HCT116 (cell line): ENCODE measurements at regions not wholly inside any gene's neighbourhood (a gene's known extent, or its start where the extent isn't known, plus 50 kb on each side); places are given as distances from the start of the nearest gene placed in this dataset.

ENCODE experiments used
- ATAC-seq: fragments of 200-7000 bp; cut with Tn5 transposase; 2 replicates; pipeline ENCODE4 v1.9.1; 2020; ENCODE audit warnings: mild to moderate bottlenecking, moderate library complexity
- BruUV-seq: library from RNA; stranded (reverse); fragments of 400-500 nt; replicated peaks from 2 replicates; lab custom pipeline; 2021; lab: Mats Ljungman, UMichigan
- CTCF ChIA-PET: fragments of 300-600 bp; sonication (Branson Sonifier 250); formaldehyde crosslinking; loops from one replicate; lab custom pipeline; 2021; ENCODE audit warnings: antibody characterized with exemption; lab: Charles Lee
- POLR2A ChIA-PET: fragments of 300-600, 350-600 bp; sonication (Branson Sonifier 250); formaldehyde crosslinking; loops from one replicate; lab custom pipeline; 2021; ENCODE audit warnings: antibody characterized with exemption; lab: Charles Lee
- RAD21 ChIA-PET, 2 experiments: fragments of 300-600 bp; sonication (Branson Sonifier 250); formaldehyde crosslinking; loops; one replicate each; lab custom pipeline; 2023; ENCODE audit warnings: low total read pairs in 2 of 2; ENCODE audit not compliant: uncharacterized antibody in 2 of 2, unreplicated experiment in 2 of 2, low non-redundant PET in 1 of 2; lab: Charles Lee
- DNase-seq: peaks from one replicate; pipeline ENCODE4 v3.0.0-alpha.2; 2010; ENCODE audit warnings: low read depth, low spot score
- H2AFZ ChIP-seq: fragments of 200-600 bp; shearing (Covaris generic), sonication (generic); 2 replicates; pipeline ENCODE4 v1.6.1; 2017; ENCODE audit warnings: low read depth, mixed run types, mixed read lengths, antibody characterized with exemption, low read length; ENCODE audit not compliant: poor library complexity, severe bottlenecking
- H3K27ac ChIP-seq: 2 replicates; pipeline ENCODE4 v1.5.1; 2012; ENCODE audit warnings: low read depth, low read length
- H3K27me3 ChIP-seq: fragments of 200-600 bp; sonication (generic); 2 replicates; pipeline ENCODE4 v1.6.1; 2016; ENCODE audit warnings: mixed run types, low read length, mixed read lengths; ENCODE audit not compliant: insufficient read depth
- H3K36me3 ChIP-seq, 2 experiments: fragments of 200-500 bp in 1 of 2; fragments of 200-600 bp in 1 of 2; sonication (Bioruptor generic) in 1 of 2; sonication (generic) in 1 of 2; 2 replicates each; pipeline versions ENCODE4 v1.5.1 to v1.6.1; 2014 to 2016; ENCODE audit warnings: low read length in 2 of 2, inconsistent platforms in 1 of 2, mixed read lengths in 1 of 2, mixed run types in 1 of 2; ENCODE audit not compliant: insufficient read depth in 2 of 2, control insufficient read depth in 1 of 2
- H3K4me1 ChIP-seq, 2 experiments: fragments of 200-600 bp in 1 of 2; sonication (generic) in 1 of 2; 2 replicates each; pipeline versions ENCODE4 v1.5.1 to v1.6.1; 2012 to 2017; ENCODE audit warnings: low read length in 2 of 2, inconsistent platforms in 1 of 2, mild to moderate bottlenecking in 1 of 2, mixed read lengths in 1 of 2, mixed run types in 1 of 2, moderate library complexity in 1 of 2; ENCODE audit not compliant: insufficient read depth in 2 of 2, control insufficient read depth in 1 of 2
- H3K4me2 ChIP-seq: fragments of 200-600 bp; sonication (generic); 2 replicates; pipeline ENCODE4 v1.6.1; 2017; ENCODE audit warnings: mixed run types, low read length, mixed read lengths
- H3K4me3 ChIP-seq, 2 experiments: fragments of 200-600 bp in 1 of 2; sonication (generic) in 1 of 2; replicated peaks in 1 of 2; 2 replicates each; pipeline ENCODE4 v1.5.1; 2011 to 2016; ENCODE audit warnings: low read length in 2 of 2, control low read depth in 1 of 2, low read depth in 1 of 2, mild to moderate bottlenecking in 1 of 2, mixed read lengths in 1 of 2, mixed run types in 1 of 2
- H3K79me2 ChIP-seq: fragments of 200-600 bp; sonication (generic); 2 replicates; pipeline ENCODE4 v1.6.1; 2017; ENCODE audit warnings: mild to moderate bottlenecking, mixed run types, low read length, moderate library complexity, mixed read lengths; ENCODE audit not compliant: insufficient read depth
- H3K9ac ChIP-seq: fragments of 200-600 bp; sonication (generic); 2 replicates; pipeline ENCODE4 v1.6.1; 2016; ENCODE audit warnings: low read length, mixed read lengths
- H3K9me2 ChIP-seq: fragments of 200-600 bp; sonication (generic), shearing (Covaris generic); 2 replicates; pipeline ENCODE4 v1.6.1; 2017; ENCODE audit warnings: mixed run types, mild to moderate bottlenecking, moderate library complexity; ENCODE audit not compliant: insufficient read depth
- H3K9me3 ChIP-seq, 2 experiments: fragments of 200-500 bp in 1 of 2; fragments of 200-600 bp in 1 of 2; sonication (Bioruptor generic) in 1 of 2; sonication (generic) in 1 of 2; 2 replicates each; pipeline ENCODE4 v1.6.1; 2014 to 2017; ENCODE audit warnings: low read length in 2 of 2, mixed read lengths in 2 of 2, inconsistent platforms in 1 of 2, low read depth in 1 of 2, mild to moderate bottlenecking in 1 of 2, mixed run types in 1 of 2, moderate library complexity in 1 of 2; ENCODE audit not compliant: control insufficient read depth in 1 of 2, insufficient read depth in 1 of 2
- H4K20me1 ChIP-seq: fragments of 200-600 bp; sonication (generic), shearing (Covaris generic); 2 replicates; pipeline ENCODE4 v1.6.1; 2017; ENCODE audit warnings: mixed run types, mild to moderate bottlenecking, moderate library complexity; ENCODE audit not compliant: insufficient read depth
- EGR1 ChIP-seq: IDR thresholded peaks from 2 replicates; pipeline ENCODE4 v1.6.1; 2012; ENCODE audit warnings: low read depth
- ELF1 ChIP-seq: IDR thresholded peaks from 2 replicates; pipeline ENCODE4 v1.6.1; 2012; ENCODE audit warnings: low read depth, borderline replicate concordance
- EZH2phosphoT487 ChIP-seq: fragments of 200-600 bp; IDR thresholded peaks from 2 replicates; pipeline ENCODE4 v1.6.1; 2018; ENCODE audit warnings: antibody characterized with exemption, borderline replicate concordance
- MAX ChIP-seq: IDR thresholded peaks from 2 replicates; pipeline ENCODE4 v1.6.1; 2012
- POLR2A ChIP-seq: IDR thresholded peaks from 2 replicates; pipeline ENCODE4 v1.7.0; 2011; ENCODE audit warnings: borderline replicate concordance; ENCODE audit not compliant: insufficient read depth, insufficient read length; ENCODE audit errors: extremely low read depth
- POLR2AphosphoS5 ChIP-seq: IDR thresholded peaks from 2 replicates; pipeline ENCODE4 v1.6.1; 2011; ENCODE audit warnings: mild to moderate bottlenecking, low read depth, low read length, moderate library complexity
- SIN3A ChIP-seq: IDR thresholded peaks from 2 replicates; pipeline ENCODE4 v1.6.1; 2012; ENCODE audit warnings: low read depth
- SP1 ChIP-seq: IDR thresholded peaks from 2 replicates; pipeline ENCODE4 v1.6.1; 2012; ENCODE audit warnings: low read depth
- TCF7L2 ChIP-seq: IDR thresholded peaks from 2 replicates; pipeline ENCODE4 v1.7.0; 2011; ENCODE audit warnings: borderline replicate concordance, inconsistent platforms; ENCODE audit not compliant: insufficient read depth, insufficient read length; ENCODE audit errors: extremely low read depth
- ZFX ChIP-seq: fragments of 450-650 bp; IDR thresholded peaks from 2 replicates; pipeline ENCODE4 v1.6.1; 2017
- intact Hi-C: fragments of 100-400 bp; cut with micrococcal nuclease; formaldehyde crosslinking; loops from 2 replicates; pipeline ENCODE4 v1.10.0; 2022
- TF ChIP-seq, protein P1 (sequence below), 3 experiments: fragments of 200-600 bp in 1 of 3; sonication (generic) in 1 of 3; IDR thresholded peaks in 2 of 3; conservative IDR thresholded peaks in 1 of 3; 2 replicates each; pipeline ENCODE4 v1.5.1; 2012 to 2017; ENCODE audit warnings: low read depth in 2 of 3, low read length in 2 of 3, antibody characterized with exemption in 1 of 3, borderline replicate concordance in 1 of 3, control low read depth in 1 of 3, mild to moderate bottlenecking in 1 of 3, mixed read lengths in 1 of 3, mixed run types in 1 of 3, moderate library complexity in 1 of 3; ENCODE audit not compliant: insufficient read depth in 1 of 3

DNA sequence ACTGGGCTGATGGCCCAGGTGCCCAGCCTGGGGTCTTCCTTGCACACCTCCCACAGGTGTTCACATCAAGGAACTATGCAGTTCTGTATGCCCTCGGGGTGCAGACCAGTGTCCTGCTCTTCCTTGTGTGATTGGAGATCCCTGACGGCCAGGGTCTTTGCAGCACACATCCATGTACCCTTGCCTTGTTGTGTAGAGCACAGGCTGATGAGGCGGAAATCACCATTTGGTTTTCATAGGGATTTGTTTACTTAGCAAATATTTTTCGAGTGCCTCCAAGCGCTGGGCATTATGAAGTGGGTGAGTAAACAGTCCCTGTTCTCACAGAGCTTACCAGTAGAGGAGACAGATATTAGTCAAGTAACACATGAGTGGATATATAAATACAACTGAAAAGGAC lies 209.3 kb upstream of the UMPS start:
- Histone ChIP-seq H3K36me3 (no peaks in the 10 kb centered on the region), H3K9ac (no peak overlapping the region), H3K4me3 (no peak overlapping the region), H3K9me2 (0 out of 2 replicates have a peak, but pooled peaks cover 3% of the 10 kb centered on the region), H3K79me2 (no peaks in the 10 kb centered on the region), H3K27me3 (peaks cover 22% of the 10 kb centered on the region; the same call in 1 of the 2 replicates), H2AFZ (no peak overlapping the region), H3K9me3 (no peaks in the 10 kb centered on the region), H3K4me1 (no peaks in the 10 kb centered on the region), H4K20me1 (no peaks in the 10 kb centered on the region), H3K4me2 (no peak overlapping the region), H3K27ac (no peak overlapping the region)
- BruUV-seq, result no TSS peak
- intact Hi-C loops, result no loop called here
- ChIA-PET RAD21 (no interaction called here), CTCF (interaction anchor here (1.2 kb wide), 1 partner anchor 9 kb away, joined by 3 read pairs; no protein-coding TSS in a partner anchor), POLR2A (no interaction called here)
- ATAC-seq (no peak), DNase-seq (no peak)
- TF ChIP-seq SIN3A, result no peak
- TF ChIP-seq ELF1, result no peak
- no peak for TF ChIP-seq SP1
- no peak for TF ChIP-seq ZFX
- TF ChIP-seq EZH2phosphoT487, result no peak
- no peak for TF ChIP-seq POLR2AphosphoS5
- TF ChIP-seq POLR2A, result no peak
- TF ChIP-seq, protein P1, sequence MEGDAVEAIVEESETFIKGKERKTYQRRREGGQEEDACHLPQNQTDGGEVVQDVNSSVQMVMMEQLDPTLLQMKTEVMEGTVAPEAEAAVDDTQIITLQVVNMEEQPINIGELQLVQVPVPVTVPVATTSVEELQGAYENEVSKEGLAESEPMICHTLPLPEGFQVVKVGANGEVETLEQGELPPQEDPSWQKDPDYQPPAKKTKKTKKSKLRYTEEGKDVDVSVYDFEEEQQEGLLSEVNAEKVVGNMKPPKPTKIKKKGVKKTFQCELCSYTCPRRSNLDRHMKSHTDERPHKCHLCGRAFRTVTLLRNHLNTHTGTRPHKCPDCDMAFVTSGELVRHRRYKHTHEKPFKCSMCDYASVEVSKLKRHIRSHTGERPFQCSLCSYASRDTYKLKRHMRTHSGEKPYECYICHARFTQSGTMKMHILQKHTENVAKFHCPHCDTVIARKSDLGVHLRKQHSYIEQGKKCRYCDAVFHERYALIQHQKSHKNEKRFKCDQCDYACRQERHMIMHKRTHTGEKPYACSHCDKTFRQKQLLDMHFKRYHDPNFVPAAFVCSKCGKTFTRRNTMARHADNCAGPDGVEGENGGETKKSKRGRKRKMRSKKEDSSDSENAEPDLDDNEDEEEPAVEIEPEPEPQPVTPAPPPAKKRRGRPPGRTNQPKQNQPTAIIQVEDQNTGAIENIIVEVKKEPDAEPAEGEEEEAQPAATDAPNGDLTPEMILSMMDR (IDR thresholded peaks at IDR 0.05 in 2 of 3, conservative IDR thresholded peaks at IDR 0.05 in 1 of 3; ENCODE audit: borderline replicate concordance in 1 of 3, insufficient read depth in 1 of 3, low read depth in 2 of 3, low read length in 2 of 3), result no peak
- no peak for TF ChIP-seq EGR1
- TF ChIP-seq MAX, result no peak
- no peak for TF ChIP-seq TCF7L2
